IPS-15b (cell line): ENCODE measurements at regions not wholly inside any gene's neighbourhood (a gene's known extent, or its start where the extent isn't known, plus 50 kb on each side); places are given as distances from the start of the nearest gene placed in this dataset.

Experiments
- H3K27me3 ChIP-seq: one replicate; pipeline ENCODE4 v1.6.1; 2013; ENCODE audit warnings: low read length; ENCODE audit not compliant: control insufficient read depth, insufficient read depth
- H3K36me3 ChIP-seq: one replicate; pipeline ENCODE4 v1.6.1; 2013; ENCODE audit warnings: low read length; ENCODE audit not compliant: control insufficient read depth, insufficient read depth
- H3K4me1 ChIP-seq: one replicate; pipeline ENCODE4 v1.6.1; 2013; ENCODE audit warnings: mild to moderate bottlenecking, low read length; ENCODE audit not compliant: control insufficient read depth, insufficient read depth
- H3K4me3 ChIP-seq: one replicate; pipeline ENCODE4 v1.5.1; 2013; ENCODE audit warnings: low read depth, low read length
- H3K9ac ChIP-seq: one replicate; pipeline ENCODE4 v1.6.1; 2013; ENCODE audit warnings: low read depth, mild to moderate bottlenecking, low read length
- H3K9me3 ChIP-seq: one replicate; pipeline ENCODE4 v1.6.1; 2013; ENCODE audit warnings: mild to moderate bottlenecking, low read length; ENCODE audit not compliant: control insufficient read depth, insufficient read depth

- H3K27me3 ChIP-seq = no peaks in the 10 kb centered on the region
- no peaks in the 10 kb centered on the region for H3K4me1 ChIP-seq
- no peak overlapping the region for H3K4me3 ChIP-seq
- H3K36me3 ChIP-seq = no peaks in the 10 kb centered on the region
- no peaks in the 10 kb centered on the region for H3K9me3 ChIP-seq
- H3K9ac ChIP-seq = no peak overlapping the region
Measured at GRCh38 chr9:92196909-92197308, 81.7 kb upstream of the SPTLC1 start.

DNA sequence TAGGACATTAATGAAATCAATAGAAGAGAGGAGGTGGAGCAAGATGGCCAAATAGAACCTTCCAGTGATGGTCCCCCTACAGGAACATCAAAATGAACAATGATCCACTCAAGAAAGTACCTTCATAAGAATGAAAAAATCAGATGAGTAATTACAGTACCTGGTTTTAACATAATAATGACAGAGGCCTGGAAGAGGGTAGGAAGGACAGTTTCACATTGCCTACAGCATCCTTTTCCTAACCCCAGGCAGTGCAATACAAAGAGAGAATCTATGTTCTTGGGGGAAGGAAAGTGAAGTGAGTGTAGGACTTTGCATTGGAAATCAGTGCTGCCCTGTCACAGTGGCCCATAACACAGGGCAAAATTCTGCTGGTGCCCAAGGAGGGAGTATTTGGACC lies 81.2 kb upstream of the SPTLC1 start:
- no peaks in the 10 kb centered on the region for H3K4me1 ChIP-seq
- H3K36me3 ChIP-seq = no peaks in the 10 kb centered on the region
- no peak overlapping the region for H3K9ac ChIP-seq
- no peak overlapping the region for H3K4me3 ChIP-seq
- H3K9me3 ChIP-seq = no peaks in the 10 kb centered on the region
- no peaks in the 10 kb centered on the region for H3K27me3 ChIP-seq

GRCh38 chr9:92191801-92192200 lies 76.6 kb upstream of the SPTLC1 start:
- H3K9me3 ChIP-seq = no peaks in the 10 kb centered on the region
- no peaks in the 10 kb centered on the region for H3K36me3 ChIP-seq
- no peak overlapping the region for H3K9ac ChIP-seq
- no peak overlapping the region for H3K4me3 ChIP-seq
- no peaks in the 10 kb centered on the region for H3K27me3 ChIP-seq
- H3K4me1 ChIP-seq = peaks cover 4% of the 10 kb centered on the region

- H3K9ac ChIP-seq = no peak overlapping the region
- H3K4me1 ChIP-seq = peaks cover 4% of the 10 kb centered on the region
Measured at GRCh38 chr9:92190536-92190790, 75.2 kb upstream of the SPTLC1 start.

GRCh38 chr9:92189782-92190535 lies 74.7 kb upstream of the SPTLC1 start:
- H3K27me3 ChIP-seq = no peaks in the 10 kb centered on the region
- no peaks in the 10 kb centered on the region for H3K36me3 ChIP-seq
- peaks cover 4% of the 10 kb centered on the region for H3K4me1 ChIP-seq
- no peak overlapping the region for H3K9ac ChIP-seq
- no peak overlapping the region for H3K4me3 ChIP-seq
- H3K9me3 ChIP-seq = no peaks in the 10 kb centered on the region

More at GRCh38 chr9:92190536-92190790, 75.2 kb upstream of the SPTLC1 start:
- no peak overlapping the region for H3K4me3 ChIP-seq
- no peaks in the 10 kb centered on the region for H3K27me3 ChIP-seq
- H3K36me3 ChIP-seq = no peaks in the 10 kb centered on the region
- H3K9me3 ChIP-seq = no peaks in the 10 kb centered on the region

- Histone ChIP-seq H3K36me3 (no peaks in the 10 kb centered on the region), H3K9me3 (no peaks in the 10 kb centered on the region), H3K4me1 (peaks cover 4% of the 10 kb centered on the region), H3K27me3 (no peaks in the 10 kb centered on the region), H3K9ac (no peak overlapping the region), H3K4me3 (no peak overlapping the region)
Measured at GRCh38 chr9:92188969-92189781, 74.0 kb upstream of the SPTLC1 start.

DNA sequence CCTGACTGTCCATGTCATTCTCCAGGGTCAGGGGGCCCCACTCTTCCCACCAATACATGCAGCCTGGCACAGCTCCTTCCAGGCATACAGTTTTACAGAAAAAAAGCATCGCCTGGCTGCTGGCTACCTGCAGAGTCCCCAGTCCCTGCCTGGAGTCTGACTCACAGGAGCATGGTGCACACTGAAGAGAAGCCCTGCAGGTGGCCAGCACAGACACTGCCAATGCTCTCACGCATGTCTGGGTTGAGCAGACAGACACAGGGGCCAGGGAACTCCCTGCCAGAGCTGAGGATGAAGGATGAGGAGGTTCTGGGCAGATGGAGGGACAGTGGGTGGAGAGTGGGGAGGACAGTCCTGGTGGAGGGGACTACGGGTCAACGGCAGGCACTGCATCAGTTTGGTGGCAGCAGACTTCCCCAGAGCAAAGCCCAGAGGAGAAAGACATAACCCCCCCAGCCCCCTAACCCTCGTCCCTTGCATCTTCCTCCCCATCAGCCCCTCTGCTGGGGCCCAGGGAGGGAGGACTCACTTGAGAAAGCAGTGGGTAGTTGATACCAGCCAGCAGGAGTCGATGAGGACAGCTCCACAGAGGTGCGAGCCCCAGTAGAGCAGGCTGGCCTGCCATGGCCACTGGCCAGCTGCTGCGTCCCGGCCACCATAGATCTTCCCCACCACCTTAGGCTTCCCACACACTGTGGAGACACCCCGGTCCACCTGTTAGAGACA lies 72.9 kb upstream of the SPTLC1 start:
- no peaks in the 10 kb centered on the region for H3K9me3 ChIP-seq
- no peaks in the 10 kb centered on the region for H3K36me3 ChIP-seq
- H3K4me3 ChIP-seq = no peak overlapping the region
- no peaks in the 10 kb centered on the region for H3K27me3 ChIP-seq
- peaks cover 4% of the 10 kb centered on the region for H3K4me1 ChIP-seq
- no peak overlapping the region for H3K9ac ChIP-seq

DNA sequence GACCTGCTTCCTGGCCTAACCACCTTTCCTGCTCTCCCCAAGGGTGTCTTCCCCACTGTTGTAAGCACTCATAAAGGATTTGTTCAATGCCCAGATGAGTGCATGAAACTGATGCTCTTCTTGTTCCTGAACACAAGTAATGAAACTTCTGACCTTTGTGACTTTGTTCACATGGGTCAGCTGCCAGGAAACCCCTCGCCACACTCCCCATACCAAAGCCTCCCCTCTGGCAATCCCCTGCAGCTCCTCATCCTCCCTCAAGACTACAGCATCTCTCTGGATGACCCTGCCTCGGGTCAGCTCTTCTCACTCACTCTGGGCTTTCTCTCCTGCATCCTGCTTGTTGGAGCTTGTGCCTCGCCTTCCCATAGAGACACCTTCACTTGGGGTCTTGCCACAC lies 72.2 kb upstream of the SPTLC1 start:
- Histone ChIP-seq H3K9me3 (no peaks in the 10 kb centered on the region), H3K4me1 (peaks cover 4% of the 10 kb centered on the region), H3K27me3 (no peaks in the 10 kb centered on the region), H3K36me3 (no peaks in the 10 kb centered on the region), H3K9ac (no peak overlapping the region), H3K4me3 (no peak overlapping the region)

DNA sequence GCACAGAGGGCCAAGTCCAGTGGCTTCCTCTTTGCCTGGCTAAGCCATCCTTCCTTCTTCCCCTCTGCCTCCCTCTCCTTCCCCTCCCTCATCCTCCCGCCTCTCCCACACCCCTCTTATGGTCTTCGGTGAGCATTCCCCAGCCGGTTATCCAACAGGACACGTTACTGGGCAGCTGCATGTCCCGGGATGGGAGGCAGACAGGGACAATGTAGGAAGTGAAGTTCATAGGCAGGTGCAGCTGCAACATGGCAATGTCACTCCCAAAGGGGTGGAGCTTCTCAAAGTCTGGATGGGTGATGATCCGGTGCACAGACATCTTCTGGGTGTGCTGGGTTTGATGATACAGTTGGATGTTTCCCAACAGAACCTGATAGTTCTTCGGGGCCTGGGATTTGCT lies 71.4 kb upstream of the SPTLC1 start:
- peaks cover 4% of the 10 kb centered on the region for H3K4me1 ChIP-seq

GRCh38 chr9:92185681-92186080 lies 70.5 kb upstream of the SPTLC1 start:
- H3K36me3 ChIP-seq = no peaks in the 10 kb centered on the region
- H3K27me3 ChIP-seq = no peaks in the 10 kb centered on the region
- no peak overlapping the region for H3K9ac ChIP-seq
- no peak overlapping the region for H3K4me3 ChIP-seq
- no peaks in the 10 kb centered on the region for H3K9me3 ChIP-seq
- H3K4me1 ChIP-seq = peaks cover 4% of the 10 kb centered on the region

More for the DNA sequence above, 71.4 kb upstream of the SPTLC1 start:
- Histone ChIP-seq H3K4me3 (no peak overlapping the region), H3K27me3 (no peaks in the 10 kb centered on the region), H3K9ac (no peak overlapping the region), H3K36me3 (no peaks in the 10 kb centered on the region), H3K9me3 (no peaks in the 10 kb centered on the region)

DNA sequence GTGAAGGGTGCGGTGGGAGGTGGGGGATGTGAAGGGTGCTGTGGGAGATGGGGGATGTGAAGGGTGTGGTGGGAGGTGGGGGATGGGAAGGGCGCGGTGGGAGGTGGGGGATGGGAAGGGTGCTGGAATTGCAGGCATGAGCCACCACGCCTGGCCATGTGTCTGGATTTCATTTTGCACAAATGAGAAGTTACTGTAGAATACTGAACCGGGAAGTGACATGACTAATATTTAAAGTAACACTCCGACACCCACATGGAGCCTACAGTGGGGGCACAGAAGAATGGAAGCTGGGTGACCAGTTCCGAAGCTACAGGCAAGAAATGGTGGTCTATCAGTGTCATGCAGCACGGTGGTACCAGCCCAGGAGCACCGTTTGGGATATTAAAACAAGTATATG lies 69.9 kb upstream of the SPTLC1 start:
- no peaks in the 10 kb centered on the region for H3K27me3 ChIP-seq
- no peaks in the 10 kb centered on the region for H3K9me3 ChIP-seq
- no peaks in the 10 kb centered on the region for H3K36me3 ChIP-seq
- H3K9ac ChIP-seq = no peak overlapping the region
- H3K4me1 ChIP-seq = no peaks in the 10 kb centered on the region
- no peak overlapping the region for H3K4me3 ChIP-seq
